DOHH2 (cell line): ENCODE measurements at regions not wholly inside any gene's neighbourhood (a gene's known extent, or its start where the extent isn't known, plus 50 kb on each side); places are given as distances from the start of the nearest gene placed in this dataset.

ENCODE experiments used
- CTCF ChIP-seq: fragments of 200-600 bp; sonication (generic); IDR thresholded peaks from one replicate; pipeline ENCODE4 v1.5.1; 2014; ENCODE audit warnings: antibody characterized with exemption, mild to moderate bottlenecking, low read depth, low read length; ENCODE audit not compliant: poor library complexity, severe bottlenecking
- EZH2phosphoT487 ChIP-seq: fragments of 200-600 bp; sonication (generic); IDR thresholded peaks from 2 replicates; pipeline ENCODE4 v1.6.1; 2017; ENCODE audit warnings: borderline replicate concordance, mild to moderate bottlenecking, antibody characterized with exemption, low read length, moderate library complexity, mixed read lengths

- no peak for TF ChIP-seq CTCF
- TF ChIP-seq EZH2phosphoT487: no peak
Measured at GRCh38 chr2:65536596-65536995, 104.2 kb upstream of the SPRED2 start.
